GM21529 (cell line): ENCODE measurements at regions not wholly inside any gene's neighbourhood (a gene's known extent, or its start where the extent isn't known, plus 50 kb on each side); places are given as distances from the start of the nearest gene placed in this dataset.

Experiments
- ATAC-seq: cut with Tn5 transposase; IDR thresholded peaks from one replicate; pipeline ENCODE4 v1.9.1; 2021; ENCODE audit not compliant: unreplicated experiment

DNA sequence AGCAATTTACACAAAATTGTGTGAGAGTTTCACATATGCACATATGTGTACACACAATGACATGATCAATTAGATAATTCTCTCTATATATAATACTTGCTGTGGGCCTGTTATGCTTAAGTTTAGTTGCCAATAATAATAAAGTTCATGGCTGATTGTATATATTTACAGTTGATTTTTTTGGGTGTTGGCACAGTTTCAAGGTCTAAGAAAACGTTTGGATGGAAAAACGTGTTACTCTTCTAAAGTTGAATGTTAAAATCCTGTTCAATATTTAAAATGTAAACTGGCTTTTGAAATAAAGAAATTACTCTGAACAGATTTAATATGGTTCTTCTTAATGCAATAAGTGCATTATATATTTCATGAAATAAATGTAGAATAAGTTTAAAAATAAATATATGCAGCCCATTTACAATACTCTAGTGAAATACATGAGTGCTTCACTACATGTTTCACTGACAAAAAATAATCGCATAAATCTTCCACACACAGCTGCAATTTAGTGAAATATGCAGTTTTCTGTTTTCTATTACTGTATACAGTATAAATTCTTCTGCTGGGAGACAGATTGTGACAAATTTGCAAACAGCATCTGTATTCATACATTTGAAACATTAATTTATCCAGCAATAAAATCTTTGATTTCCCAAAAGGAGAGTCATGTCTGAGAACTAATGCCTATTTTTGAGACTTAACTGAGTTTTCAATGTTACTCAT lies 586.9 kb upstream of the KLHL1 start:
- no peak for ATAC-seq

DNA sequence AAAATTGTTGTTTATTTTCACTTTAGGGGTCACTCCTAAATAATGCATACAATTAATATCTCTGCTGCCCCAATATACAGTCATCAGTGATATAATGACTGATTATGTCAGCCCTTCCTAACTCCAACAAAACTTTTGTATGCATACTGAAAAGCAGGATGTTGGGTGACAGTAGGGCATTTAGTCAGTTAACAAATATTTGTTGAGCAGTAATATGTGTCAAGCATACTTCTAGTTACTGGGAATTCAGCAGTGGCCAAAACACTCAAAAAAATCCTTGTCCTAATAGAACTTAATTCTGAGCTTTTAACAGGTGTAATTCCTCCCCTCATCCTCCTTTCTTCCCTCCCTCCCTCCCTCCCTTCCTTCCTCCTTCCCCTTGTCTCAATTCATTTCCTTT lies 560.7 kb upstream of the KLHL1 start:
- ATAC-seq = no peak

DNA sequence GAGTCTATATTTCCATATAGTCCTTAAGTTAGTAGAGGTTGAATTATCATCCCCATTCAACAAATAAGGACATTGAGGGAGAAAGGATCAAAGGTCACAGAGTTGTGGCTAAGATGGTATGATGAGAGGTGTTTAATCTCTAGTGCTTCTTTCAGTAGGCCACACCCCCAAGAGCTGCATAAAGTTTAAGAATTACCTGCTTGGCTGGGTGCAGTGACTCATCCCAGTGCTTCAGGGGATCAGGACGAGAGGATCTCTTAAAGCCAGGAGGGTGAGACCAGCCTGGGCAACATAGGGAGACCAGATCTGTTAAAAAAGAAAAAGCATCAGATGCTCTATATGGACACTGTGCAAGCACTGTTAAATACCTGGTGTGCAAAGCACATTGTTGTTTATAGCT lies 560.0 kb upstream of the KLHL1 start:
- no peak for ATAC-seq

DNA sequence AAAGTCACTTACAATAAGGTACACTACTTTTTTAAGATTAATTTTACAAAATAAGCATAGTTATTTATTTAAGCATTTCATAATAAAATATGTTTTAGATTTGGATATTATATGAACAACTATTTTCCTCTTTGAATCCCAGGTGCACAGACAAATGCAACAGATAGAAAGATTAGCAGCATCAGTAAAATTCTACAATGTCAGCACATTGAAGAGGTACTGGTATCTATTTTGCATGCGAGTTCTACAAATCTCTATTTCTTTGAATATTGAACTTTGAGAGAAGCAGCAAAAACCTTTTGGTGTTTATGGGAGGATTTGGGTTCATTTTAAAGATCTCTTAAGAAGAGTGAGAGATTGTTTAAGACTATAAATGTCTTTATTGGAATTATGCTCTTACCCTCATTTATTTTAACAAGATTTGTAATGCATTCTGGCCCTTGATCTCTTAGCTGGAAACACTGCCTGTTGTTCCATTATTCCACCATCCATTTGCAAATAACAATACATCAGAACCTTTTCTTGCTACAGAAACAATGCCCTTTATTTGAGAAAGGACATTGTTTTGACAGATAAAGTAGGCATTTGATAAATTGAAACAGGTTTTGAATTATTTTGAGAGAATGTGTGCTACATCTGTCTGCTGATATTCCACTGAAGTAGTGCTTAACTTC lies 558.8 kb upstream of the KLHL1 start:
- no peak for ATAC-seq

DNA sequence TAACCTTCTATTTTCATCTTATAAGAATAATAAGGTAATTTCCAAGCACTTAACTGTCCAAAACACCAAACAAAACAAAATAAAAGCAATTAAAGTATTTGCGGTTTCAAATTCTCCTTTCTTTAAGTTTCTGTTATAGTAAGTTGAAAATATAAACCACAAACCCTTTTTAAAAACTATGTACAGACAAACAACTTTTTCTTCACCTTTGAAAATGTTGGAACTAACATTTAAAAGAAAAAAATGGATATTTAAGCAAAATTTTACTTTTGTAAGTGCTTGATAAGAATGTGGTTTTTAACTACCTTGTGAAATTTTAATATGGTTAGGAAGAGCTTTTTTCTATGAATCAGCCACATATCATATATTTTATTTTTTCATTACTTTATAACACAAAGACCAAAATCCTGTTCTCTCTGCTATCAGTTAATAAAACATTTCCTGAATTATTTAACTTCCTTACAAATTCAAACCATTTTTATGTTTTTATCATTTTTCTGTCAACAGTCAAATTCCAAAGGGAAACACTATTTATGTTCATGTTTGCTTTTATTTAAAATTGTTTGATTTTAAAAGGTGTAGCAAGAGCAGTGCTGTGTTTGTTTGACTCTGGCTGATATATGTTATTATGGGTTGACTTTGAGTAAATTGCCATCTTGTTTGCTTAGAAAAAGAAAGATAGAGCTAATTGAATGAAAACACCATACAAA lies 554.1 kb upstream of the KLHL1 start:
- no peak for ATAC-seq

DNA sequence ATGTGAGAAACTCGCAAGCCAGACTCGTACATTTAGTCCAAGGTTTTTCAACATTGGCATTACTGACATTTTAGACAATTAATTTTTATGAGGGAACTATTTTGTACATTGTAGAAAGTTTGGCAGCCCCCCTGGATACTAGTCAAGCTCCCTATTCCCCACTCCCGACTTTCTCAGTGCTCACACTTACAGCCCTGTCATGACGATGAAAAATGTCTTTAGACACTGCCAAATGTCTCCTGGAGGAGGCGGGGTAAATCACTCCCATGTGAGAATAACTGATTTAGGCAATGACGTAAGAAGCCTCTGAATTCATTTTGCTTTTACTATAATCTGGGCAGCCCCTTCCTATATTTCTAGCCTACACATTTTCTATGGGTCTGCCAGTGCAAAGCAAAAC lies 535.8 kb upstream of the KLHL1 start:
- no peak for ATAC-seq

DNA sequence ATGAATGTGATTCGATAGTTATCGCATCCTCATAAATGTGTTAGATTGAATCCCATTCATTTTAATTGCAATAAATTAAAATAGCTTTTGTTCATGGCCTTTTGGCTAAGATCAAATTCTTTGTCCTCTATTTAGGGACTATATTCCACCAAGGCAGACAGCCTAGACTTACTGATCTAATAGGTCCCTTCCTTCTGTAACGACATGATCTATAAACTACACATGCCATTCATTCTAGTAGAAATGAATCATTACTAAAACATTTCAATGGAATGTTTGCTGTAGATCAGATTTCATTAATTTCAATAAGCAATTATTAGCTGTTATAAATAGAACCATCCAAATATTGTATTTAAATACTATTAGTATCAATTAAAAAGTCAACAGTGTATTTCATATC lies 526.6 kb upstream of the KLHL1 start:
- ATAC-seq = no peak

DNA sequence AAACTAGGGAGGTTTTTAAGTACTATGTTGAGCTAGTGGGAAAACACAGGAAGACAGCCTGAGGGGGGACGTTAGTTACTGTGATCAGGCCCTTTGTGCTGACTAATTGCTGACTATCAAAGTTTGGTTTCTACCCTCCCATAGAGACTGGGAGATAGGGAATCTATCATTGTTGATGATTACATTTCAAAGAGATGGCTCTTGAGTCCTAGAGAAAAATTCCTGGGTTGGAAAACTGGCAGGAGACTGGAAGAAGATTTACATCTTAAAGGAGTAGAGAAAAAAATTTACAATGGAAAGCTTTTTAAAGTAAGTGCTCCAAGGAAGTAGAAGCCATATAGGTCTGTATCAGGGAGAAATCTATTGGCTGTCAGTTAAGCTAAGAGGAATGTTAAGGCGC lies 522.0 kb upstream of the KLHL1 start:
- no peak for ATAC-seq

DNA sequence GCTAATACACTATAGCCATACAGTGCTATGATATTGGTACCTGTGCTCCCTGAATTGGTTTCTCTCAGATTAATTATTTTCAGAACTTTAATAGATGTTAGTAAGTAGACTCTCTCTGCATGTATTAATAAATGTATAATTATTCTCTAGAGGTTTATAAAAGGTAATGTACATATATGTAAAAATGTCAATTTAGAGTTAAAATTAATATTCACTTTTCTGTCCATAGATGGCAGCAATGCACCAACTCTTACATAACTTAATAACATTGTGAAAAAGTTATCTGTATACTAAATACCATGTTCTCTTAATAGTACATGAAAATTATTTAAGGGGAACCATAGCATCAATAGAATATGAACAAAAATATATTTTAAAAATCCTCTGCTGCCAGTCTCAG lies 515.0 kb upstream of the KLHL1 start:
- ATAC-seq = peak; percentile 56

DNA sequence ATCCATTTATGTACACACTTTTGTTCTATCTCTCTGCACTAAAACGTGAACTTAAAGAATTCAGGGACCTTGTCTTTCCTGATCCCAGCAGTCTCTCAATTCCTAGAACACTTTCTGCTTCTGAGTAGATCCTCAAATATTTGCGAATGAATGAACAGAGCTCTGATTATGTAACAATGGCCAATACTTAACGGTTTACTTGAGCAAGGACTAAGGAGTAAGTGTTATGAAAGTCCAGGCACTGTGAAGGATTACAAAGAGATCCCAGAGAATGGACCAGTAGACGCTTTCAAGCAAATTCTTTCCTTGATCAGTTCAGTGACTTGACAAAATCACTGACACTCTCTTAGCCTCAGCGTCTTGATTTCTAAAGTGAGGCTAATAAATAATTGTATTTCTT lies 514.5 kb upstream of the KLHL1 start:
- peak; percentile 24 for ATAC-seq

DNA sequence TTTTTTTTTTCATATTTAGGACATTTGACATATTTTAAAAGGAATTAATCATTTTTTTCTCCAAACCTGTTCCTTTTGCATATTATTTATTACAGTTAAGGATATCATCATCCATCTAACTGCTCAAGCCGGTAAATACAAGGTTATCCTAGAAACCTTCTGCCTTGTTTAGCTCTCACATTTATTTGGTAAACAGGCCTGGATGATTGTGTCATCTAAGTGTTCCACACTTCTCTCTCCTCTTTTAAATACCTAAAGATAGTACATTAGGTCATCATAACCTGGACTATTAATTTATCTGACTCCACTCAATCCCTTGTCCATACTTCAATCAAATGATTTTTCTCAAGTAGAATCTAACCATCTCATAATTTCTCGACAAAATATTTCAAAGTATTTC lies 511.7 kb upstream of the KLHL1 start:
- ATAC-seq = no peak

DNA sequence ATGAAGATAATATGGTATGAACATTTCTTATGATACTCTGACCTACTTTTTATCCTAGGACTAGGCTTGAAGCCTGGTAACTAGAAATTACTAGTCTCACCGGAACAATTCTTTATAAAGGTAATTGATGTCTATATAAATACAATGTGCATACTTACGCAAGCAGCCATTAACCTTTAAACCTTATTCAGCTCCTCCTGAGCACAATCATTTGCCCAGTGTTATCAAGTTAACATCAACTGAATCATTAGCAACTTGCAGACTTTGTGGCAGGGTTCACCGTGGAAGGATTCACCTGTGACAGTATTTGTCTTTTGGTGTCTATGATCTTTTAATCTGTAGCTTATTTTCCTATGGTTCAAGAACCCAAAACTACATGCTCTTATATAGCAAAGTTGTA lies 508.6 kb upstream of the KLHL1 start:
- no peak for ATAC-seq

DNA sequence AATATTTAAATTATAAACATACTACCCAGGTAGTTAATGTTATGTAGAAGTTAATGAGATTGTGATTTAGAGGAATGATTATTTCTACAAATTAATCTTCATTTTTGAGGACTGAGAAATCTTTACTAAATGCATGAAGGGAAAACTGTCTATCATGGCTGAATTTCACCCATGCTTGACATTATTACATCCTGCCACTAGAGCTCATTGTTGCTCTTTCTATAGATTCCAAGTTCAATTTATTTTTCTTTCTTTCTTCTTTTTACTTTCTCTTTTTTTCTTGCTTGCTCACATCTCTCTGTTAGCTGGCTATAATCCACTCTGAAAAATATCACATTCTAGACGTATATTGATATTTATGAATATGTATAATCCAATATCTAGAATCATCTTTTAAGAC lies 505.0 kb upstream of the KLHL1 start:
- ATAC-seq = no peak

DNA sequence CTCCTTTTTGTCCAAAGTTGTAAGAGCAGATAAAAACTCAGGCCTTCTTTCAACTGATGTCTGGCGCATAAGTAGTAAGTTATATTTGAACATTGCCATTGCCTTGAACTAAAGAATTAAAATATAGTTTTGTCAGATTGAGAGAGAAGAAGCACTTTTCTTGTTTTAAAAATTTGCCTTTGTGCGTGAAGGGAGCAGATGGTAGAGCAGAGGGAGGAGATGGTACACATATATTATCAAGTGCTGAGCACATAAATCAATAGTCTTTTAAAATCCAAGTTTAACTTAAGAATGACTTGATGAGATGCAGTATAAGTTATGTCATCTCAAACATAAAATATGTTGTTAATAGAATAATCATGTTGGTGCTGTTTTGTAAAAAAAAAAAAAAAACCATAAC lies 504.6 kb upstream of the KLHL1 start:
- no peak for ATAC-seq

DNA sequence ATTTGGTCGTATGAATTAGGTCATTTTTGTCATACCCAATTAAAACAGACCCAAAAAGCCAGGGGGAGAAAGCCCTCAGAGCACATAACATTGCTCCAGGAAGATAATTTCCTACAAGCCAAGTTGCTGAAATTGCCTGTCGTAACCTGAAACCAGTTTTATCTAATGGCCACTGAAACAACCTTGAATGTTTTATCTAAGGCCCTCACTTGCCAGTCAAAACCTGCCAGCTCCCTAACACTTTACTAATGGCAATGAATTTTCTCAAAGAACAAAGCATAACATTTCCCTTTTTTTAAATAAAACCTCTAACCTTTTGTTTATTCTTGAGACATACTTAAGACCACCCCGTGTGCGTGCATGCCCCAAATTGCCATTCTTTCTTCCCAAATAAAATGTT lies 496.2 kb upstream of the KLHL1 start:
- no peak for ATAC-seq

DNA sequence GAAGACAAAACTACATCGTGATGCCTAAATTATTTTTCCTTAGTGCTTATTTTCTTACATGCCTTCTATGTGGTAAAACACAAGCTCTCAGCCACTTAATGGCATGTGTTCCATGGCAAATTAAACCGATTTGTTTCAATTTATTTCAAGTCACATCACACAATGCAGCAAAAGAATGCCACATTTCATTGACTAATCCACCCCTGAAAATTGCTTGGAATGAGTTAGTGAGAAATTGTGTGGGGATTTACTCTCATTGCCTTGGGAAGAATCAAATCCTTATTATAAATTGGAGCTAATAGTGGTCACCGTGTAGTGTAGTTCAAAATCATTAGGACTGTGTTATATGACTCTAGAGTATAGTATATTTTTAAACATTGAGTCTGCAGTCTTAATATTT lies 485.5 kb upstream of the KLHL1 start:
- no peak for ATAC-seq

DNA sequence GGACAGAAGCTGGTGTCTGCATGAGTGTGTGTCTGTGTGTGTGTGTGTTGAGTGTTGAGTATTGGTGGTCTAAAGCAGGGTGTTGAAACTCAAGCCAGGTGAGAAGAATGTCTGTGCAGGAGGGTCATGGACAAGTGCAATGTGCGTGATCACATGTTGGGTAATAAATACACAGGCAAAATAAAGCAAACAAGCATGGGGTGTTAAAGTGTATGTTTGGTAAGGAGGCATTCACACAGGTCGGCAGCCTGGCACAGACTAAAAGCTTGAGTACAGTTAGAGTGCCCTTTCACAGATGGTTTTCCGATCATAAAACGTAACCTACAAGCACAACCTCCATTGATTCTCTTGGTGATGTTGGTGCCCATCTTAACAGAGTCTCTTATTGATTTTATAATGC lies 476.9 kb upstream of the KLHL1 start:
- ATAC-seq = no peak

DNA sequence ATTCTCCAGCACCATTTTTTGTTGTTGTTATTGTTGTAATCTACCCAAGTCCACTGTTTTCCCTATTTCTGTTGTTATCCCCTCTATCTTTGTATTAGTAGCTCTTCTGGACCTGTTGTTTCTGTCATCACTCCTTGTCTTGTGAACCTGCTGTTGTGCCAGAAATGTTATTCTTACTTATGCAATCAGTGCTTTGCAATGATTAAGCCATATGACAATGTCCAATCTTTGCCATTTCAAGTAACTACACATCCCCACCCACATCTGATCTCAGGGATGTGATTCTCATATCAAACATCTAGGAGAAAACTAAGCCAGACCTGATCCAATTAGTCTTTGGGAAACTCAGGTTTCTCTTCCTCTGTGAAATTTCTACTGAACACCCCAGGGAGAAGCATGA lies 472.6 kb upstream of the KLHL1 start:
- ATAC-seq = no peak

DNA sequence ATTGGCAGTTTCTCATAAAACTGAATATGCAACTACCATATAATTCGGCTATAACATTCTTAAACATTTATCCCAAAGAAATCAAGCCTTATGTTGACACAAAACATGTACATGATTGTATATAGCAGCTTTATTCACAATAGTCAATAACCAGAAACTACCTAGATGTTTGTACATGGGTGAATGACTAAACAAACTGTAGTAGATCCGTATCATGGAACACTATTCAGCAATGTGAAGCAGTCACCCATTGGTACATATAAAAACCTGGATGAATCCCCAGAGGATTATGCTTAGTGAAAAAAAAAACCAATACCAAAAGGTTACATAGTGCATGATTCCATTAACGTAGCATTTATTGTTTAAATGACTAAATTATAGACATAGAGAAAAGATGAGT lies 471.7 kb upstream of the KLHL1 start:
- no peak for ATAC-seq

DNA sequence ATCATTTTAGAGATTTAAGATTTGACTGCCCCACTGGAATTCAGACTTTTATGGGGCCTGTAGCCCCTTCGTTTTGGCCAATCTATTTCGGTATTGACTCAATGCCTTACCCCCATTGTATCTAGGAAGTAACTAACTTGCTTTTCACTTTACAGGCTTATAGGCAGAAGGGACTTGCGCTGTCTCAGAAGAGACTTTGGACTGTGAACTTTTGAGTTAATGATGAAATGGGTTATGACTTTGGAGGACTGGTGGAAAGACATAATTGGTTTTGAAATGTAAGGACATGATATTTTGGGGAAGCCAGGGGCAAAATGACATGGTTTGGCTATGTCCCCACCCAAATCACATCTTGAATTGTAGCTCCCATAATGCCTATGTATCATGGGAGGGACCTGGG lies 463.0 kb upstream of the KLHL1 start:
- ATAC-seq = no peak

DNA sequence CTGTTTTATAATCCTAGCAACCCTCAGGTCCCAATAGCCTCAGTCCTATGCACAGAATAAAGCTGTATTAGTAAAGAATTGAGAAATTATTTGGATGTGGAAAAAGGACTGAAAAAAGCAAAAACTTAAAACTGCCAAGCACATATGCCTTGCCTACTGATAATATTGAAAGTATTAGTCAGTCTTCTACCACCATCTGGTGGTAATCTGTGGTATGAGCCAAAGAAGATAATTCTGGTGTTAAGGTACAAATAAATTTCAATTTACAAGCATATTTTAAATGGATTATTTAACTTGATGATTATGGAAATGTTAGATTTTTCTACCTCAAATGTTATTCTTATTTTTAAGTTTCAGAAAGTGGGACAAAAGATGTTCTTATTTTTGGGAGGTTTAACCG lies 460.3 kb upstream of the KLHL1 start:
- peak; percentile 84 for ATAC-seq

DNA sequence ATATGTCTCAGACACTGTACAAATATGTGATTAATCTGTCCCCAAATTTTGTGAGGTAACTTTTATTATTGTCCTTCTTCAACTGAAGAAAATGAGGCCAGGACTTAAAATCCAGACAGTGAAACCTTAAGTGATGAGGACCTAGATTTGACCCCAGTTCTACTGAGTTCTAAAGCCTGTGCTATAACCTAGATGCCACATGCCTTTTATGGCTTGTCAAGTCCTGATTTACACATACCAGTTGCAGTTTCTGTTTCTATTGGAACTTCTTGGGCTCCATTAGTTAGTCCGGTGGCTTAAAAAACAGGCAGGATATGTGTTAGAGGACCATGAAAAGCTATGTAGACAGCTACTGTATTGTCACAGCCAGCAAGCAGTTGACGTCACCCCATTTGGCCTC lies 436.5 kb upstream of the KLHL1 start:
- ATAC-seq = no peak
